Vagina (tissue), 2 donors: ENCODE measurements at regions not wholly inside any gene's neighbourhood (a gene's known extent, or its start where the extent isn't known, plus 50 kb on each side); places are given as distances from the start of the nearest gene placed in this dataset.

Experiments used
- DNase-seq, 2 donors: peaks; one replicate each; pipeline ENCODE4 v3.0.0-alpha.2; 2017; ENCODE audit errors: extremely low spot score in 2 of 2
- H3K27ac ChIP-seq: fragments of 200-600 bp; sonication (generic); one replicate; pipeline ENCODE4 v1.5.1; 2019
- H3K27me3 ChIP-seq: fragments of 200-600 bp; sonication (generic); one replicate; pipeline ENCODE4 v1.5.1; 2019
- H3K36me3 ChIP-seq, 2 donors: fragments of 200-600 bp; sonication (generic); one replicate each; pipeline ENCODE4 v1.5.1; 2017 to 2019
- H3K4me1 ChIP-seq: fragments of 200-600 bp; sonication (generic); one replicate; pipeline ENCODE4 v1.5.1; 2019
- H3K4me3 ChIP-seq, 2 donors: fragments of 200-600 bp; sonication (generic); 1 replicate in 1 of 2; 2 replicates in 1 of 2; pipeline ENCODE4 v1.5.1; 2016 to 2019
- H3K9me3 ChIP-seq: fragments of 200-600 bp; sonication (generic); one replicate; pipeline ENCODE4 v1.5.1; 2019
- CTCF ChIP-seq, 3 experiments: fragments of 450-650 bp in 2 of 3; fragments of 200-600 bp in 1 of 3; sonication (generic) in 1 of 3; IDR thresholded peaks; one replicate each; pipeline ENCODE4 v1.5.1; 2017 to 2019; ENCODE audit warnings: antibody characterized with exemption in 3 of 3, mild to moderate bottlenecking in 2 of 3, moderate library complexity in 2 of 3
- POLR2A ChIP-seq, 2 donors: fragments of 450-650 bp; IDR thresholded peaks; one replicate each; pipeline ENCODE4 v1.6.1; 2017; ENCODE audit warnings: antibody characterized with exemption in 2 of 2, mild to moderate bottlenecking in 2 of 2, moderate library complexity in 2 of 2
- POLR2AphosphoS5 ChIP-seq, 2 donors: sonication (generic); formaldehyde crosslinking; IDR thresholded peaks; one replicate each; pipeline ENCODE4 v1.9.0; 2017; ENCODE audit warnings: antibody characterized with exemption in 2 of 2, mild to moderate bottlenecking in 2 of 2, low read depth in 1 of 2; ENCODE audit not compliant: insufficient read depth in 1 of 2
- intact Hi-C: fragments of 100-400 bp; cut with DNase I; formaldehyde crosslinking; loops from one replicate; pipeline ENCODE4 v1.15.1; 2023

- Histone ChIP-seq H3K9me3 (no peaks in the 10 kb centered on the region), H3K36me3 (no peaks in the 10 kb centered on the region), H3K4me1 (no peaks in the 10 kb centered on the region), H3K27ac (no peak overlapping the region), H3K27me3 (no peaks in the 10 kb centered on the region), H3K4me3 (no peak overlapping the region)
- no peak for DNase-seq
- TF ChIP-seq CTCF (IDR thresholded peaks at IDR 0.05) (no peak), POLR2A (IDR thresholded peaks at IDR 0.05) (no peak), POLR2AphosphoS5 (IDR thresholded peaks at IDR 0.05; ENCODE audit: insufficient read depth in 1 of 2, low read depth in 1 of 2) (no peak)
- intact Hi-C loops = no loop called here
Measured at GRCh38 chr1:80759354-80759753, 1041.4 kb upstream of the ADGRL2 start.

GRCh38 chr1:80755944-80756343 is 1044.8 kb upstream of the ADGRL2 start:
- TF ChIP-seq POLR2A (IDR thresholded peaks at IDR 0.05) (no peak), POLR2AphosphoS5 (IDR thresholded peaks at IDR 0.05; ENCODE audit: insufficient read depth in 1 of 2, low read depth in 1 of 2) (no peak), CTCF (IDR thresholded peaks at IDR 0.05) (no peak)
- intact Hi-C loops = no loop called here

GRCh38 chr1:80751204-80751603 is 1049.5 kb upstream of the ADGRL2 start:
- no peak overlapping the region for H3K4me3 ChIP-seq
- intact Hi-C loops = no loop called here
- H3K27ac ChIP-seq = no peak overlapping the region
- H3K27me3 ChIP-seq = no peaks in the 10 kb centered on the region
- no peaks in the 10 kb centered on the region for H3K4me1 ChIP-seq
- H3K9me3 ChIP-seq = no peaks in the 10 kb centered on the region
- no peak for TF ChIP-seq POLR2A (IDR thresholded peaks at IDR 0.05)
- TF ChIP-seq CTCF (IDR thresholded peaks at IDR 0.05) = no peak
- TF ChIP-seq POLR2AphosphoS5 (IDR thresholded peaks at IDR 0.05; ENCODE audit: insufficient read depth in 1 of 2, low read depth in 1 of 2) = no peak
- no peaks in the 10 kb centered on the region for H3K36me3 ChIP-seq
- DNase-seq = no peak

More at GRCh38 chr1:80755944-80756343, 1044.8 kb upstream of the ADGRL2 start:
- Histone ChIP-seq H3K4me3 (no peak overlapping the region), H3K27me3 (no peaks in the 10 kb centered on the region), H3K36me3 (no peaks in the 10 kb centered on the region), H3K27ac (no peak overlapping the region), H3K9me3 (no peaks in the 10 kb centered on the region), H3K4me1 (no peaks in the 10 kb centered on the region)
- no peak for DNase-seq

GRCh38 chr1:80731241-80731894 is 1069.4 kb upstream of the ADGRL2 start:
- DNase-seq = no peak
- Histone ChIP-seq H3K27me3 (no peaks in the 10 kb centered on the region), H3K4me1 (no peaks in the 10 kb centered on the region), H3K27ac (no peak overlapping the region), H3K9me3 (no peaks in the 10 kb centered on the region), H3K36me3 (no peaks in the 10 kb centered on the region), H3K4me3 (no peak overlapping the region)
- no peak for TF ChIP-seq POLR2AphosphoS5 (IDR thresholded peaks at IDR 0.05; ENCODE audit: insufficient read depth in 1 of 2, low read depth in 1 of 2)
- TF ChIP-seq POLR2A (IDR thresholded peaks at IDR 0.05) = no peak
- no peak for TF ChIP-seq CTCF (IDR thresholded peaks at IDR 0.05)
- intact Hi-C loops = no loop called here

- Histone ChIP-seq H3K27ac (no peak overlapping the region), H3K4me1 (no peaks in the 10 kb centered on the region), H3K27me3 (no peaks in the 10 kb centered on the region), H3K36me3 (no peaks in the 10 kb centered on the region), H3K9me3 (no peaks in the 10 kb centered on the region), H3K4me3 (no peak overlapping the region)
- DNase-seq = no peak
- TF ChIP-seq POLR2AphosphoS5 (IDR thresholded peaks at IDR 0.05; ENCODE audit: insufficient read depth in 1 of 2, low read depth in 1 of 2) (no peak), POLR2A (IDR thresholded peaks at IDR 0.05) (no peak), CTCF (IDR thresholded peaks at IDR 0.05) (no peak)
- intact Hi-C loops = no loop called here
Measured at GRCh38 chr1:80722611-80723010, 1078.1 kb upstream of the ADGRL2 start.
